IMR-90 (cell line): ENCODE measurements at regions not wholly inside any gene's neighbourhood (a gene's known extent, or its start where the extent isn't known, plus 50 kb on each side); places are given as distances from the start of the nearest gene placed in this dataset.

Experiments
- BHLHE40 ChIP-seq: fragments of 150-350 bp; IDR thresholded peaks from 2 replicates; pipeline ENCODE4 v1.6.1; 2016; ENCODE audit warnings: mild to moderate bottlenecking, low read depth, low read length
- CEBPB ChIP-seq: IDR thresholded peaks from 2 replicates; pipeline ENCODE4 v1.6.1; 2012; ENCODE audit warnings: low read depth, low read length, improper control_type of control experiment
- CHD1 ChIP-seq: IDR thresholded peaks from 2 replicates; pipeline ENCODE4 v1.6.1; 2012; ENCODE audit warnings: low read depth, low read length, improper control_type of control experiment
- CTCF ChIP-seq: conservative IDR thresholded peaks from 2 replicates; pipeline ENCODE4 v1.5.1; 2012; ENCODE audit warnings: mild to moderate bottlenecking, low read depth, low read length, improper control_type of control experiment
- MAFK ChIP-seq: IDR thresholded peaks from 2 replicates; pipeline ENCODE4 v1.6.1; 2012; ENCODE audit warnings: low read depth, low read length, improper control_type of control experiment
- MXI1 ChIP-seq: IDR thresholded peaks from 2 replicates; pipeline ENCODE4 v1.6.1; 2012; ENCODE audit warnings: low read depth, mild to moderate bottlenecking, low read length, moderate library complexity, borderline replicate concordance
- POLR2A ChIP-seq: IDR thresholded peaks from 2 replicates; pipeline ENCODE4 v1.6.1; 2012; ENCODE audit warnings: mild to moderate bottlenecking, low read depth, low read length
- RAD21 ChIP-seq: IDR thresholded peaks from 2 replicates; pipeline ENCODE4 v1.6.1; 2012; ENCODE audit warnings: low read length, improper control_type of control experiment
- RFX5 ChIP-seq: IDR thresholded peaks from 2 replicates; pipeline ENCODE4 v1.8.0; 2012; ENCODE audit warnings: low read depth, mild to moderate bottlenecking, low read length, moderate library complexity

- TF ChIP-seq RFX5 (no peak), MAFK (no peak), CTCF (no peak), RAD21 (no peak), POLR2A (no peak), CHD1 (no peak), MXI1 (no peak), BHLHE40 (no peak), CEBPB (no peak)
Measured at GRCh38 chr6:44053106-44053756, 74.0 kb downstream of the MRPL14 start.
